UCSD-AML1 (cell line): ENCODE measurements at regions not wholly inside any gene's neighbourhood (a gene's known extent, or its start where the extent isn't known, plus 50 kb on each side); places are given as distances from the start of the nearest gene placed in this dataset.

ENCODE experiments used
- DNase-seq: peaks from one replicate; lab custom pipeline; 2025; ENCODE audit not compliant: unreplicated experiment; lab: John Stamatoyannopoulos, UW

DNA sequence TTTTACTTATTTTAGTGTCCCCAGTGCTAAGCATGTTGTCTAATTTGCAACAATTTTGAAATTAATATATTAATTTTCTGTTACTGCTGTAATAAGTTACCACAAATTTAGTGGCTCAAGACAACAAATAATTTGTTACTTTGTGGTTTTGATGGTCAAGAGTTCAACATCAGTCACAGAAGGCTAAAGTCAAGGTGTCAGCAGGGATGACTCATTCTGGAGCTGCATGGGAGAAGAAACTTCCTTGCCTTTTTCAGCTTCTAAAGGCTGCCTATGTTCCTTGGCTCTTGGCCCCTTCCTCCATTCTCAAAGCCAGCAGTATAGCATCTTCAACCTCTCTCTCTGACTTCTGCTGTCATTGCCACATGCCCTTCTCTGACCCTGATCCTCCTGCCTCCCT, 271.8 kb downstream of the HLX start:
- DNase-seq = no peak

DNA sequence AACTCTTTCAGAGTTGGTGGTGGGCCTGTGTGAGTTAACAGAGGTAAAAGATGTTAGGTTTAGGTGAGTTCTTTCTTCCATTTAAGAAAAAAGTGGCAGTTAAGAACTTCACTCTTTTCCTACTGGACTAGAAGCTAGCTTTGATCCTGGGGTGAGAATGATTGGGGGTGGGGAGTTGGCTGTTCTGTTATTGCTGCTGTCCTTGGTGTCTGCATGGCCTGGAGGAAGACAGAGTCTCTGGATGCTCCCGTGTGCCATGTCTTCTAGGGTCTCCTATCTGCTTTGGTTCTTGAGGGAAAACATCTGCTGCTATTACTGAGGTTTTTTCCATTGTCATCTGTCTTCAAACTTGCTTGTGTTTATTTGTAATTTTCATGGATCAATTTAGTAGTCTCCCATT, 275.7 kb downstream of the HLX start:
- no peak for DNase-seq

DNA sequence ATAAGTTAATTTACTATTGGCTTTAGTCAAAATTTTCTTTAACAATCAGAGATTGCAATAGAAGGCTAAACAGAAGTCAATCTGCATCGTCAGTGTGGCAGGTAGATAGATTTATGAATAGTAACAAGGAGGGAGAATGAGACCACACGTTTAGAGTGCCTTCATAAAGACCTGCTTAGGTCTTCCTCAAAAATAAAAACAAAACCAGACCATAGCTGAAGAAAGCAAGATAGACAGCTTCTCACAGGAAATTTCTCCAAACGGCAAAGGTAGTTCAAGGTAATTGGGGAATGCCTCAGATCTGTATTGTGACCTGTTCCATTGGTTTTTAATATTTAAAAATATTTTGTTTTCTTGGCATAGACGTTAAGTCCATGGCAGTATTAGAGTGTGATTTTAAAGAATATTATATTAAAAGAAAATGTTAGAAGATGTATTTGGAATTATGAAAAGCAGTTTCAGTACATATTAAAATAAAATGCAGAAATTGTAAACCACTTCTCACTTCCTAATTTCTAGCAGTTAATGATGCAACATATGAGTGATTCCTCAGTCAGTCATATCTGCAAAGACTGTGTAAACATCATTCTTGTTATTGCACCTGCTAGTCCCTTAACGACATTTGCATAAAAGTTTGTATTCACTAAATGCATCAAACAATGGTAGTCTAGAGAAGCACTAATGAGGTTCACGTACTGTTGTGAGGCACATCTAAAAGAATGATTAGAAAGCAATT, 278.0 kb downstream of the HLX start:
- no peak for DNase-seq

DNA sequence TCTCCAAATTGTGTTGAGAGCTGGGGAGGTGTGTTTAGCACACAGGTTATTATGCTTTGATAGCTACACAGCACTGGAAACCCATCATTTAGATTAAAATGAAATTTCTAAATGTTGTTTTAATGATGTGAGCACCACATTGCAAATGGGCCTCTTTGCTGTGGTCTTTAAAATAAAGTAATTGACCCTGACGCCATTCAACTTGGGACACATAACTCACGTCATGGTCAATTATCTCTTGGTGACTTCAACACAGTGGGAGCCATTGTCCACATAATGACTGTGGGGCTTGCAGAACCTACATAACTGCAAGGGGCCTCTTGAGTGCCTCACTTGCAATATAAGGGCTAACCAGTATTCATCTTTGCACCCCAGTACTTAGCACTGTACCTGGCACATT, 280.4 kb downstream of the HLX start:
- no peak for DNase-seq

DNA sequence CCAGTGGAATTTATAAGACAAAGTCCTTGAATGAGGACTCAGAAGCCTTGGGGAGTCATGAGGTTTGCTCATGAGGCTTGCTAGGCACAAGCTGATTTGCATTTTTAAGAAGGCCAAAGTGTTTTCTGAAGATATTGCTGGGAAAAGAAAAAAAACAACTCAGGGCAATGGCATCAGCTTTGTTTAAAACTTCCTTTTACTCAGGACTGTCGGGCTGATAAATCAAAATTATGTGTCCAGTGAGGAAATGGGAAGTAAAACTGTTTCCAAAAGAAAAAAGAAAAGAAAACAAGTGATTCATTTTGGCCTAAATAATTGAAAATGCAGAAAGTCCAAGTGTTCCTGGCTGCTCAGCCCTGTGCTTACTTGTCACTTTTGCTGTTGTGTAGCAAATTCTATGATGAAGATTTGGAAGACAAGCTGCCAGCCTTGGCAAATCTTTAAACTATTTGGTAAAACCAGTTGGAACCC, 282.4 kb downstream of the HLX start:
- no peak for DNase-seq

DNA sequence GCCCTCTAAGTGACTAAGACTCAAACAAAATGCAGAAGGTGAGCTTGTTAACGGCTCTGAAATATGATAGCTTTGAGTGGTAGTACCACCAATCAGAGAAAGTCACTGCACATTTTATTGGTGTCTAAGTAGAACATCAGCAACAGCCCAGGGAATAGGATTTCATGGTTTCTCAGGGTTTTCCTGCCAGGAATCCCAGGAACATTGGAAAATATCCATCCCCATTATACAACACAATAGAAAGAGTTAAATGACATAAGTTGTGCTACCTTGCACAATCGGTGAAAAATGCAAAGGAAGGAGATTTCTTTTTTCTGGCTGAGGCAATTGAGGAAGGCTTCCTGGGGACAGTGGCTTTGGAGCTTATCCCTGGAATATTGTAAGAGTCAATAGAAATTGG, 283.1 kb downstream of the HLX start:
- no peak for DNase-seq

DNA sequence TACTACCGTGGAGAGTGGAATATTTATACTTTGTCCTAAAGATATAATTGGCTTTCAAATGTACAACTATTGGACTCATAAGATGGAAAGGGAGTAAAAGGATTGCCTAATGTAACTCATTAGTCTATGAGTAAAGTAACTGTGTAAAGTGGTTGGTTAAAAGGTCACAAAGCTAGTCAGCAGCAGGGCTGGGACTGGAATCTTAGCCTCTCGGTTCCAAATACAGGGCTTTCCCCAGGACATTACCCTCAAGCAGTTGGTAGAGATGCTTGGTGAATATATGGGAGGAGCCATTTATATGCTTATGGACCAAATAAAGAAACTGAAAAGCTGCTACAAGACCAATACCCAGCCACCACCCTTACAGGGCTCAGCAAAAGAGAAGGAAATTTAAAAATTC, 283.7 kb downstream of the HLX start:
- no peak for DNase-seq

DNA sequence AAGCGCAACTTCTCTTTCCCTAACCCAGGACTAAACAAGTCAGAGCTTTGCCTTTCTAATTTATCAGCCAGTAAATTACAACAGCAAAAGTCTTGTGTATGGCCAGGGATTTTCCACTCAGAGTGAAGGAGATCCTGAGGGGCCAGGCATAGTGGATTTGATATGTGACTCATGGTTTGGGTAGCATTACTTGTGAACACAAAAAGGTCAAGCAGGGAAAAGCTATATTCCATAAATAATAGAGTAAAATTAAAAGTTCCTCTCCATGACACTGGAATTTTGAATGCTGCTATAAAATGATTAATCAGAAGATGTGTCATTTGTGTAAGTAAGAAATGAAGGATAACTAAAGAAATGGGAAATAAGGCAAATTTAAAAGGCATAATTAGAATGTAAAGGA, 284.8 kb downstream of the HLX start:
- no peak for DNase-seq

DNA sequence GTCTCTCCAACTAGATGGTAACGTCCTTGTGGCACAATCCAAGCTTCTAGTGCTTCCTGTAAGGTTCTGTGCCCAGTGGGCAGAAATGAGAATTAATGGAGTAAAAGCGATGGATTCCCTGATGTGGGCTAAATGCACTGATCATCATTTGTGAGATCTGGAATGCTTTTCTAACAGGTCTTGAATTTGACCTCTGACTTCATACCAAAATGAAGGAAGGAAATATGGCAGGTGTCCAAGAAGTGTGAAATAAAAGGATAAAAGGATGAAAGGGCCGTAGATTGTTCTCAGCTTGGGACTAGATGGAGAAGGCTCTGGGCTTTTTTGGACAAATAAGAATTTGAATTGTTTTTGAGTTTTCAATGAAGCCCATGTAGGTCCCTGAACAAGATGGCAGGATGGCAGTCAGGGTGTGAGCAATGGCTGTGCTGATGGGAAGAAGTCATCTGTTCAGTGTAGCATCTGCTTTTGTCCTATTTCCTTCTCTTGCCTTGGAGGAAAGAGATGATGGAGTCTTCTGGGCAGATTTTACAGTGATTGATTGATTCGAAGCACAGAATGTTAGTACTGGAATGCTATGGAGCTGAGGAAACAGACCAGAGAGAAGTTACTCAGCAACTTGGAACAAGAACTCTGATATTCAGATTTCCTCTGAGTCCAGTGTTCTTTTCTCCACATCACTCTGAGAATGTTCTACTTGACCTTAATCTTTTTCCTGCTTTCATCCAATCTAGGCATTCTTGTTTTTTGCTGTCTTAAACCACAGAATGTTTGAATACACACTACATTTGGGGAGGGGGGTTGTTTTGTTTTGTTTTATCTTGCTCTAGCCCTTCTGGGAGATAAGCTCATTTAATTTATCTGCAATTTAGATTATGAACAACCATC, 286.0 kb downstream of the HLX start:
- DNase-seq = no peak

DNA sequence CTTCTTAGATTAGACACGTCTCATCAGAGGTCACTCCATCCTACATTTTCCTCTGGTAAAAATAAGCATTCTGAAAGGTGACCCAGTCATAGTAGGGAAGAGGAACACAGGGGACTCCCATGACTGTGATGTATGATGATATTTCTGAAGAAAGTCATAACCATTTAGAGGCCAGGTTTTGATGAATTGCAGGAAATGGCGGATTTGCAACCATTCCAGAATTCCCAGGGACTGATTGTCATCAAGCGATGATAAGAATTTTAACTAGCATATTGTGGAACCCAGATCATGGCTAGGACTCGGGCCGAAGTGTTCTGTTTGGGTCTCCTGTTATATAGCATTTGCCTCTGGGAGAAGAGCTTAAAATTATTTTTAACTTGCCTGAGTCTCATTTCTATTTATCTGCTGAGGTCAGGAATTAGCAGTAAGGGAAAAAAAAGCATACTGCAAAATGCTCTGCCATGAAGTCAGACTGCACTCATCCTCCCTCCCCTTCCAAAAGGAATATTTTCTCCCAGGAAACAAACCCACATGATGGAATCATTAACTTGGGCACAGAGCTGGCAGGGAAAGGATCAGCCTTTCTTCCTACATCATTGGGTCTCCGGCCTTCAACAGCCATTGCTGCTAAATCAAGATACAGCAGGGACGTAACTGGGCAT, 286.7 kb downstream of the HLX start:
- no peak for DNase-seq

DNA sequence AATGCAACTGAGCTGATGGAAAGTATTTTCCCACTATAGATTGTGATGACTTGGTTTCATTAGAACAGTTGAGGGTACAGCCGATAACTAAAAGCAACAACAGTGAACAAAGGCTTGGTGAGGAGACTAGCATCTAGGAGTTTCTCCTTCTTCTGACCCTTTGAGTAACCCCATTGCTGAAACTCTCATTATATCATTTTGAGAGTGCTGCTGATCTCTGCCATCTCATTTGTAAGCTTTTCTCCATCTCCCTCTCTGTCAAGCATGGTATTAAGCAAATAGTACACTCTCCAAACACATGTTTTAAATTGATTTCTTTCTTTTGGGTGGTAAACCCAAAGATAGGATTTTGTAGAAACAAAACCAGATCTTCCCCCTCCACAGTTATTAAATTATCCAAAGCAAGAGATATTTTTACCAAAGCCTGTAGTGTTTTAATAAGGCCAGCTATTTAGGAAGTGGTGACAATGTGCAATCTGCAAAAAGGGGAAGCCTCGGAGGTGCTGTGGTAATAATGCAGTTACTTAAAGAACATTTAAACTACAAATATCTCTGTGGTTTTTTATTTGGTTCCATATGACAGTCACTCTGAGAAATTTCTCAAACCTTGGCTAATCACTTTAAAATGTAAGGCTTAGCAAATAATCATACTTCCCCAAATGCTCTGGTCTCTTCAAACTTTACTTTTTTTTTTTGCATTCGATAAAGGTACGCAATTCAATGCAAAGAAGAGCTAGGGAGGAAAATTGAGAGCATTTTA, 287.5 kb downstream of the HLX start:
- DNase-seq = peak; percentile 41

DNA sequence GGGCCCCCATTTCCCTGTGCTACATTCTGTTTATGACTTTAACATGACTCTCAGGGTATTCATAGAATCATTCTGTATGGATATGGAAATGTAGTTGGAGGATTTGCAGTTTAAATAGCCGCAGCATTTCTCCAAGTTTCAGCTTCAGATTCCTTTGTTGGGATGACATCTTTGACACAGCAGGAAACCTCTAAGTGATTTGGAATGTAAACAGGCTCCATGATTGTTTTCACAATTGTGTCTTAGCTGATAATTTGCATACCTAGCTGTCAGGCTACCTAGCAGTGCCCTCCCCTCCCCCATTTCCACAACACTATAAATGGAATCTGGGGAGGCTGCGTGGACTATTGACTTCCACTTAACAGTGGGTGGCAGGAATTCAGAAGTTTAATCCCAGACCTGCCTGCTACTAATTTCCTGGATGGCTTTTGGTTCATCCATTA, 290.2 kb downstream of the HLX start:
- no peak for DNase-seq

DNA sequence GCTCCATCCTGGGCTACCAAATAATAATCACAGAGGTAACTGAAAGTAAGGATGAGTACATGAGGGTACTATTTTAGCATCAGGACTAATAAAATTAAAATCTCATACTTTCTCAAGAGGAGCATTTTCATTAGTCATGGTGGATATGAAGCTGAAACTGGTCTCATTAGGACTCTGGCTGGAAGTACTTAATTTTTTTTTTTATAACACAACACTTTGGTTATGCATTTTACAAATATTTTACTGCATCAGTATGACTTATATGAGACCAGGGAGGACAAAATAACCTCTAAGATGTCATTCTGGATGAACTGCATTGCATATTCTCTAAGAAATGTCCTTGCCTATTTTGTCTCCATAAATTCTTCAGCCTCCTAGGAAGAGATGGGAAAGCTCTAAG, 290.9 kb downstream of the HLX start:
- no peak for DNase-seq

DNA sequence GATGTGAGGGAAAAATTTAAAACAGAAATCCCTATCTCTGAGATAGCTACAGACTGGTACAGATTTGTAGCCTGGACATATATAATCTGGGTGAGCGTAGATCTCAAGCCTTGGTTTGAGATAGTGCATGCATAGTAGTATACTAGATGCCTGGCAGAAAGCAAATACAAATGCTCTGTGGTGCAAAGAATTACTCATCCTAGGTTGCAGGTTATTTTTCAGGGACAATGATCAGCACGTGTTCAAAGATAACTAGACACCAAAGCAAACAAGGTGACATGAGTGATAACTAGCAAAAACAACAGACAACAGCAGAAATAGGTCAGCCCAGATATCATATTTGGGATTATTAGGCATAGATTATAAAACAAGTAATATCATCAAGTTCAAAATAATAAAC, 292.5 kb downstream of the HLX start:
- no peak for DNase-seq

DNA sequence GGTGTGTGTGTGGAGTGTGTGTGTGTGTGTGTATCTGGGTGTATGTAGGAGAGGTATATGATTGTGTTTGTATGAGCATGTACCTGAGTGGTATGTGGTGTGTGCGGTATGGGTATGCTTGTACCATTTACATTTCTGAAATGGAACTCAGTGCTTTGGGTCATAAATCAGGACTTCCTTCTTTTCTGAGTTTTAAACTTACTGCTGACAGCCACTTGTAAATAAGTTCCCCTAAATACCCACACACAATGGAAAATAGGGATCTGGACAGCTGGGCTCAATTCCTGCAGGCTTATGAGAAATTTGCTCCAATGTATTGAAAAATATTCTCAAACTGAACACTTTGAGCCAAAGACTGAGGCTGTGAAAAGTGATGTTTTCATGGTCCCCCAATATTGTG, 293.6 kb downstream of the HLX start:
- DNase-seq = no peak

DNA sequence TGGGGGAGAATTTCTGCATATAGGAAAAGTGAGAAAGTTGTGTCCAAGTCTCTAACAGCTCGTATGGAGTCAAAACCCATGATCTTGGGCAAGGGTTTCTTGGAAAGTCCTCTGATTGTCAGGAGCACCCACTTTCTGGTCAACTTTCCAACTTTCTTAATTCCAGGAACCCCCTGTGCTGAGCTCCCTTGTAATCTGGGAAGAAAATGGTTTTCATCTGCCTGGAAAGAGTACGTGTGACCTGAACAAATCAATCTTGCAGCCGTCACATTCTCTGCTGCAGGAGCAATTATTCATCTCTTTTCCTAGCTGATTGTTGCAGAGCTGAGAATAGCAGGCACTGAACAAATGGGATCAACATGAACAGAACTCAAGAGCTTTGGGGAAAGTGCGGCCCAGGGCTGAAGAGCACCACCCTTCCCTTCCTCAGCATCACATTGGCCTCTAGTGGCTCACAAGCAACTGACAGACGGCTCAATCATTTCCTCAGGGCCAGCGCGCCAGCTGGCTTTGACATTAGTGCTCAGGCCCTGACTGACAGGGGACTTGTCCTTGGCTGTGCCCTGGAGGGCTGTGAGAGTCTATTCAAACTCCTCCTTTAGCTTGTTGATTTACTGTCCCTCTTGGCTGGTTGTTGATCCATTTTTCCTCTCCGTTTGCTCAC, 295.2 kb downstream of the HLX start:
- DNase-seq = no peak

DNA sequence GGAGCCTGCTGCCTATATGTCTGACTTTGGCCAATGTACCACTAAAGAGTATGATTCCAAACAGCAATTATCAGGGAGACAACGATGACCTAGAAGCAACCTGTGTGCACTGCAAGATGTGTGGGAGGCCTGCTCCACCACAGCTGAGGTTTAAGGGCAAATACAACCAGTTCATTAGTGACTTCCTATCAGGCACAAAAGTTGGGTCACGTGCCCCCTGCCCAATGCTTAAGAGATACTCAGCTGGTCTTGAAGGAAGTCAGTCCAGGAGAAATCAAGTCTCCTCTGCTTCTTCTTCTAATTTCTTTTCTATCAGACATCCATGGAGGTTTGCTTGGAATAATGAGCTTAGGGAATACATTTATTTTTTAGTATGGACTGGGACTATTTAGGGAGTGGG, 296.0 kb downstream of the HLX start:
- no peak for DNase-seq

DNA sequence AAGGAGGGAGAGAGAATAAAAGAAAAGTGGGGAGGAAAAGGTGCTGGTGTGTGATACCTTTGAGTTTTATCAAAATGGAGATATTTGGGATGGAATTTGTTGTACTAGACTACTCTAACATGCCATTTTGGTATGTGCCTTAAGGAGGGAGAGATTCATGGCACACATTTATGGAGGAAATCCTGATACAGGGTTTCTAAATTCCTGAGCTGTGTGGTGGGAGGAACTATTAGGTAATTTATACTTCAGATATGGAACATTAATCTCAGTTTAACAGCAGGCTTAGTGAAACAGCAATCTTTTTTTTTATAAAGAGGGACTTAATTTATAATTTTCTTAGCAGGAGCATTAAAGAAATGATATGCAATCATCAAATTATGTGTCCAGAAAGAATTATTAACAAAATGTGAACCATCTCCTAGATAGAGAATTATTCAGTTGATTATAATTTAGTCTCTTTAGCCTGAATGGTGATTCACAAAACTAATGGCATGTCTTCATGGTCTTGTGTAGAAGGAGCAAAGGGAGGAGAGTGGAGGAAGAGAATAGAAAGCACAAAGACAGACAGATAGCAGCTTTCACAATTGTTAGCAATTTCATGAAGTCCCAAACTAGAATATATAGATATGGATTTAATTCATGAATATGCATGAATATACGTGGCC, 301.6 kb downstream of the HLX start:
- no peak for DNase-seq

DNA sequence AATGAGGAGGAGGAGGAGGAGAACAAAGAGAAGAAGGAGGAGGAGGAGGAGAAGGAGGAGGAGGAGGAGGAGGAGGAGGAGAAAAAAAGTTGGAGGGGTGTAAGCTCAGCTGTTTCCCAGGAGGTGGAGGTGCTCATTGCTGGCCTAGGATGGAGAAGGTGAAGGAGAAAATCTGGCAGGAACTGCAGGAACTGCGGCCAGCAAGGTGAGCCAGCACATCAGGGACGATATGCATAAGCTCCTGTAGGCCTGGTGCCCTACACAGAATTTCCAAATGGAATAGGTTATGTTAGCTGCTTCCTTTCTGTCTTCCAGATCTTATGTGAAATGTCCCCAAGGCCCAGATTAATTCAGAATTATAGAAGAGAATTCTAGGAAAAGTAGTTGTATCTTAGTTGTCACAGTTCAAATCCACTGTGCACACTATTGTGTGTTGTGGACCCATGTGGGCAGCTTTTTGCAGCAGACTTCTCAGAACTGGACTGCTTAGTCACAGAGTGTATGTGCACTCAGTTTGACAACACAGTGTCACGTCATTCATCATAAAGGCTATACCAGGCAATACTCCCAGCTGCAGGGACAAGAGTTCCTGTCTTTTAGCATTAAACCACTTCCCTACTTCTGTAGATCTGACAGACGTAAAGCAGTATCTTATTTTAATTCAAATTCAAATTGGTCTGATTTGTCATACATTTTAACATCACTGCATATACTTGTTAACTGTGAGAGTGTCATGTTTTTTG, 303.7 kb downstream of the HLX start:
- peak; percentile 36 for DNase-seq
